ENCODE measurements at regions not wholly inside any gene's neighbourhood (a gene's known extent, or its start where the extent isn't known, plus 50 kb on each side); places are given as distances from the start of the nearest gene placed in this dataset.

DNA sequence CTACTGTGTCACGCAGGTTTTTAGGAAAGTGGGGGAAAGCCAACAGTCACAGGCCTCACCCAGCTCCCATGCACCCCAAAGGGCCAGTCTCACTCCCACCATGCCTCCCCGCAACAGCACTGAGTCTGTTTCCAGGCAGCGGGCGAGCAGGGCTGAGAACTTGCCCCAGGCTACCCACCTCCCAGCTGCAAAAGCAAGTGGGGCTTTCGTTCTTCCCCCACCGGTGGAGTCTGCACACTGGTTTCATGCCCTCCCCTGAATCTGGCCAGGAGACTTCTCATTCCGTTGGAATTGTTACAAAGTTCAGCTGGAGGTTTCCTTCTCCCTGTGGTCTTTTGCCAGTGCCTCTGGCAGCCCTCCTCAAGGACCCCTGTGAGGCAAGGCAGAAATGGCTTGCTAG, 53.6 kb upstream of the KCNJ15 start:
- Histone ChIP-seq H3K27me3 (ENCODE audit: control insufficient read depth, insufficient read depth, low read length) (no peaks in the 10 kb centered on the region), H3K4me1 (ENCODE audit: control insufficient read depth, insufficient read depth, low read length) (no peaks in the 10 kb centered on the region), H3K27ac (ENCODE audit: low read length) (no peak overlapping the region), H3K9me3 (ENCODE audit: control insufficient read depth, insufficient read depth, low read length) (no peaks in the 10 kb centered on the region), H3K4me3 (ENCODE audit: low read length) (no peak overlapping the region), H3K36me3 (ENCODE audit: control insufficient read depth, insufficient read depth, low read length) (no peaks in the 10 kb centered on the region)
- H3K4me1 Mint-ChIP-seq = peaks cover 0 to 2% of the 10 kb centered on the region in 2 donors
- intact Hi-C loops (cut with micrococcal nuclease) = no loop called here
- no peaks in the 10 kb centered on the region for H3K36me3 Mint-ChIP-seq
- 89% methylated on average over 7 of the region's 7 CpGs for WGBS (ENCODE audit: insufficient coverage)
- ATAC-seq (no peak), DNase-seq (no peak)
- no peak overlapping the region for H3K4me3 Mint-ChIP-seq
- H3K27me3 Mint-ChIP-seq (ENCODE audit: low read depth in 2 of 2) = peaks cover 17 to 45% of the 10 kb centered on the region in 2 donors
- H3K27ac Mint-ChIP-seq = no peak overlapping the region
- TF ChIP-seq, protein P1, sequence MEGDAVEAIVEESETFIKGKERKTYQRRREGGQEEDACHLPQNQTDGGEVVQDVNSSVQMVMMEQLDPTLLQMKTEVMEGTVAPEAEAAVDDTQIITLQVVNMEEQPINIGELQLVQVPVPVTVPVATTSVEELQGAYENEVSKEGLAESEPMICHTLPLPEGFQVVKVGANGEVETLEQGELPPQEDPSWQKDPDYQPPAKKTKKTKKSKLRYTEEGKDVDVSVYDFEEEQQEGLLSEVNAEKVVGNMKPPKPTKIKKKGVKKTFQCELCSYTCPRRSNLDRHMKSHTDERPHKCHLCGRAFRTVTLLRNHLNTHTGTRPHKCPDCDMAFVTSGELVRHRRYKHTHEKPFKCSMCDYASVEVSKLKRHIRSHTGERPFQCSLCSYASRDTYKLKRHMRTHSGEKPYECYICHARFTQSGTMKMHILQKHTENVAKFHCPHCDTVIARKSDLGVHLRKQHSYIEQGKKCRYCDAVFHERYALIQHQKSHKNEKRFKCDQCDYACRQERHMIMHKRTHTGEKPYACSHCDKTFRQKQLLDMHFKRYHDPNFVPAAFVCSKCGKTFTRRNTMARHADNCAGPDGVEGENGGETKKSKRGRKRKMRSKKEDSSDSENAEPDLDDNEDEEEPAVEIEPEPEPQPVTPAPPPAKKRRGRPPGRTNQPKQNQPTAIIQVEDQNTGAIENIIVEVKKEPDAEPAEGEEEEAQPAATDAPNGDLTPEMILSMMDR (IDR thresholded peaks at IDR 0.05) = no peak
- no peaks in the 10 kb centered on the region for H3K9me3 Mint-ChIP-seq

DNA sequence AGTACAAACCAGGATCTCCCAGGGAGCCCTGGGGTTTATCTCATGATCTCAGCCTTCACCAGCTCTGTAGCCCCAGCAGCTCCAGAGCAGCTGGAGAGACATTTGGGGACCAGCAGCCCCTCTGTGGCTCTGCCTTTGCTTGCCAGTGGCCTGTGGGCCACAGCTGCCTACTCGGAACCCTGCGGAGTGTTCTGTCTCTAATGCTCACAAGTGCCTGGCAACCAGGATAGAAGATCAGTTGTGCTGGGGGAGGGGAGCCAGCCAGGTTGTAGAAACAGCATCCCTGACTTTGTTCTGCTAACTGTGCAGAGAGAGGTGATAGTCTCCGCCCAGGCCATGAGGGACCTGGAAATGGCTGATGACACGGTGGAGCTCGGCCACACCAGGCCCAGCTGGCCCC, 50.9 kb upstream of the KCNJ15 start:
- Histone ChIP-seq H3K4me1 (ENCODE audit: control insufficient read depth, insufficient read depth, low read length) (no peaks in the 10 kb centered on the region), H3K4me3 (ENCODE audit: low read length) (no peak overlapping the region), H3K27ac (ENCODE audit: low read length) (no peak overlapping the region), H3K9me3 (ENCODE audit: control insufficient read depth, insufficient read depth, low read length) (no peaks in the 10 kb centered on the region), H3K27me3 (ENCODE audit: control insufficient read depth, insufficient read depth, low read length) (no peaks in the 10 kb centered on the region), H3K36me3 (ENCODE audit: control insufficient read depth, insufficient read depth, low read length) (no peaks in the 10 kb centered on the region)
- Mint-ChIP-seq H3K36me3 (no peaks in the 10 kb centered on the region), H3K9me3 (no peaks in the 10 kb centered on the region), H3K27me3 (ENCODE audit: low read depth in 2 of 2) (peaks cover 27 to 59% of the 10 kb centered on the region in 2 donors), H3K4me3 (no peak overlapping the region), H3K27ac (no peak overlapping the region), H3K4me1 (peaks cover 0 to 3% of the 10 kb centered on the region in 2 donors)
- intact Hi-C loops (cut with micrococcal nuclease) = no loop called here
- TF ChIP-seq, protein P1 (IDR thresholded peaks at IDR 0.05) = no peak
- ATAC-seq (no peak), DNase-seq (no peak)
- WGBS (ENCODE audit: insufficient coverage) = 93% methylated on average over 5 of the region's 5 CpGs

DNA sequence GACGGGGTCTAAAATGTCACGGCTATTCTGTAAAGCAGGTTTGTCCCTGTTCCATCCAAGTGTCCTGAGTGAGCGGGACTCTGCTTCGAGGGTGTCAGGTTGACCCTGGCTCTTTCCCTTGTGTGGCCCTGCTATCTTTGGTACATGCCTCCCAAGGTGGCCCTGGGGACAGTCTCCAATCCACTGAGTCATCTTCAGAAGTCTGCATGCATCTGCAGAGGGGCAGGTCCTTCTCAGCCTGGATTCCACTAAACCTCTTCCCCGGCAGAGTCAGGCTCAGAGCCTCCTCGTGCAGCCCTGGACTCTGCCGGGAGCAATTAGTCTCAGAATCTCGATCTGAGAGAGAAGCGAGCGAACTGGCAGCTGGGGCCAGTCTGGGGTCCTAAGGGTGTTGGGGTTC, 50.1 kb upstream of the KCNJ15 start:
- Histone ChIP-seq H3K4me1 (ENCODE audit: control insufficient read depth, insufficient read depth, low read length) (no peaks in the 10 kb centered on the region), H3K9me3 (ENCODE audit: control insufficient read depth, insufficient read depth, low read length) (no peaks in the 10 kb centered on the region), H3K36me3 (ENCODE audit: control insufficient read depth, insufficient read depth, low read length) (no peaks in the 10 kb centered on the region), H3K27me3 (ENCODE audit: control insufficient read depth, insufficient read depth, low read length) (no peaks in the 10 kb centered on the region), H3K27ac (ENCODE audit: low read length) (no peak overlapping the region), H3K4me3 (ENCODE audit: low read length) (no peak overlapping the region)
- no peaks in the 10 kb centered on the region for H3K36me3 Mint-ChIP-seq
- DNase-seq (no peak), ATAC-seq (no peak)
- H3K4me1 Mint-ChIP-seq = peaks cover 0 to 3% of the 10 kb centered on the region in 2 donors
- no peak overlapping the region for H3K27ac Mint-ChIP-seq
- no peaks in the 10 kb centered on the region for H3K9me3 Mint-ChIP-seq
- H3K4me3 Mint-ChIP-seq = no peak overlapping the region
- peaks cover 28 to 66% of the 10 kb centered on the region in 2 donors for H3K27me3 Mint-ChIP-seq (ENCODE audit: low read depth in 2 of 2)
- 86% methylated on average over 10 of the region's 10 CpGs for WGBS (ENCODE audit: insufficient coverage)
- TF ChIP-seq, protein P1 (IDR thresholded peaks at IDR 0.05) = no peak
- intact Hi-C loops (cut with micrococcal nuclease) = no loop called here

All from natural killer cell (primary cell).